Right atrium auricular region (tissue), 2 donors: ENCODE measurements at regions not wholly inside any gene's neighbourhood (a gene's known extent, or its start where the extent isn't known, plus 50 kb on each side); places are given as distances from the start of the nearest gene placed in this dataset.

Experiments used
- DNase-seq: peaks from one replicate; pipeline ENCODE4 v3.0.0-alpha.2; 2019; ENCODE audit warnings: low spot score
- H3K27ac ChIP-seq, 2 donors: fragments of 200-600 bp; sonication (generic); 1 replicate in 1 of 2; 2 replicates in 1 of 2; pipeline ENCODE4 v1.5.1; 2016 to 2019
- H3K27me3 ChIP-seq, 2 donors: fragments of 200-600 bp; sonication (generic); one replicate each; pipeline versions ENCODE4 v1.5.1 to v1.6.0; 2017 to 2019
- H3K36me3 ChIP-seq: fragments of 200-600 bp; sonication (generic); one replicate; pipeline ENCODE4 v1.5.1; 2016
- H3K4me1 ChIP-seq, 2 donors: fragments of 200-600 bp; sonication (generic); one replicate each; pipeline versions ENCODE4 v1.5.1 to v1.6.0; 2017 to 2019
- H3K4me3 ChIP-seq, 2 donors: fragments of 200-600 bp; sonication (generic); 1 replicate in 1 of 2; 2 replicates in 1 of 2; pipeline ENCODE4 v1.5.1; 2017 to 2019; ENCODE audit warnings: mild to moderate bottlenecking in 1 of 2, moderate library complexity in 1 of 2
- H3K9me3 ChIP-seq, 2 donors: fragments of 200-600 bp; sonication (generic); one replicate each; pipeline ENCODE4 v1.5.1; 2019
- CTCF ChIP-seq, 2 donors: fragments of 200-600 bp; sonication (generic); IDR thresholded peaks; one replicate each; pipeline ENCODE4 v1.5.1; 2019; ENCODE audit warnings: antibody characterized with exemption in 2 of 2

- Histone ChIP-seq H3K9me3 (peaks cover 0 to 4% of the 10 kb centered on the region in 2 donors), H3K4me3 (no peak overlapping the region), H3K36me3 (no peaks in the 10 kb centered on the region), H3K4me1 (no peaks in the 10 kb centered on the region), H3K27ac (no peak overlapping the region), H3K27me3 (no peaks in the 10 kb centered on the region)
- no peak for DNase-seq
- TF ChIP-seq CTCF (IDR thresholded peaks at IDR 0.05): no peak
Measured at GRCh38 chr11:71363721-71364120, 84.5 kb downstream of the DHCR7 start.

GRCh38 chr11:71358963-71359567 is 89.1 kb downstream of the DHCR7 start:
- no peak for DNase-seq
- Histone ChIP-seq H3K4me3 (no peak overlapping the region), H3K4me1 (no peaks in the 10 kb centered on the region), H3K27me3 (no peaks in the 10 kb centered on the region), H3K27ac (no peak overlapping the region), H3K36me3 (no peaks in the 10 kb centered on the region), H3K9me3 (peaks cover 0 to 4% of the 10 kb centered on the region in 2 donors)
- TF ChIP-seq CTCF (IDR thresholded peaks at IDR 0.05): no peak

GRCh38 chr11:71358122-71358728 is 90.0 kb downstream of the DHCR7 start:
- peaks cover 0 to 4% of the 10 kb centered on the region in 2 donors for H3K9me3 ChIP-seq
- H3K27me3 ChIP-seq: no peaks in the 10 kb centered on the region
- H3K36me3 ChIP-seq: no peaks in the 10 kb centered on the region
- H3K27ac ChIP-seq: no peak overlapping the region
- no peaks in the 10 kb centered on the region for H3K4me1 ChIP-seq
- no peak for DNase-seq
- TF ChIP-seq CTCF (IDR thresholded peaks at IDR 0.05): no peak
- no peak overlapping the region for H3K4me3 ChIP-seq

- TF ChIP-seq CTCF (IDR thresholded peaks at IDR 0.05): no peak
- no peak overlapping the region for H3K27ac ChIP-seq
- H3K4me3 ChIP-seq: no peak overlapping the region
- no peaks in the 10 kb centered on the region for H3K4me1 ChIP-seq
- no peaks in the 10 kb centered on the region for H3K27me3 ChIP-seq
- DNase-seq: no peak
- peaks cover 0 to 4% of the 10 kb centered on the region in 2 donors for H3K9me3 ChIP-seq
- no peaks in the 10 kb centered on the region for H3K36me3 ChIP-seq
Measured at GRCh38 chr11:71357414-71357813, 90.8 kb downstream of the DHCR7 start.

- Histone ChIP-seq H3K4me1 (no peaks in the 10 kb centered on the region), H3K36me3 (no peaks in the 10 kb centered on the region), H3K27ac (no peak overlapping the region), H3K9me3 (peaks cover 0 to 4% of the 10 kb centered on the region in 2 donors), H3K4me3 (no peak overlapping the region), H3K27me3 (no peaks in the 10 kb centered on the region)
- TF ChIP-seq CTCF (IDR thresholded peaks at IDR 0.05): no peak
- DNase-seq: no peak
Measured at GRCh38 chr11:71356904-71357303, 91.3 kb downstream of the DHCR7 start.
